ENCODE measurements at regions not wholly inside any gene's neighbourhood (a gene's known extent, or its start where the extent isn't known, plus 50 kb on each side); places are given as distances from the start of the nearest gene placed in this dataset.

GRCh38 chr6:120681204-120681603, 653.1 kb downstream of the TBC1D32 start:
- TF ChIP-seq SMC3 (conservative IDR thresholded peaks at IDR 0.05; ENCODE audit: poor library complexity) = no peak
- TF ChIP-seq CTCF (IDR thresholded peaks at IDR 0.05; ENCODE audit: poor library complexity, severe bottlenecking) = no peak
- no peak for TF ChIP-seq EZH2 (IDR thresholded peaks at IDR 0.05; ENCODE audit: borderline replicate concordance, insufficient read depth, low read length, poor library complexity, severe bottlenecking)
- TF ChIP-seq TAF1 (IDR thresholded peaks at IDR 0.05; ENCODE audit: low read depth) = no peak

Measured in neural cell (in vitro differentiated cells).